ENCODE measurements at regions not wholly inside any gene's neighbourhood (a gene's known extent, or its start where the extent isn't known, plus 50 kb on each side); places are given as distances from the start of the nearest gene placed in this dataset.

GRCh38 chr2:144248350-144249034 is 271.4 kb downstream of the ZEB2 start:
- Histone ChIP-seq H3K4me1 (no peaks in the 10 kb centered on the region), H3K4me3 (no peak overlapping the region), H3K36me3 (no peaks in the 10 kb centered on the region), H3K27ac (no peak overlapping the region), H3K9me3 (peaks cover 0 to 3% of the 10 kb centered on the region in 2 donors), H3K27me3 (no peaks in the 10 kb centered on the region)
- intact Hi-C loops (cut with DNase I; ENCODE audit: low total_unique reads) = no loop called here
- no peak for TF ChIP-seq POLR2A (IDR thresholded peaks at IDR 0.05)
- no peak for TF ChIP-seq CTCF (IDR thresholded peaks at IDR 0.05)
- DNase-seq = no peak

DNA sequence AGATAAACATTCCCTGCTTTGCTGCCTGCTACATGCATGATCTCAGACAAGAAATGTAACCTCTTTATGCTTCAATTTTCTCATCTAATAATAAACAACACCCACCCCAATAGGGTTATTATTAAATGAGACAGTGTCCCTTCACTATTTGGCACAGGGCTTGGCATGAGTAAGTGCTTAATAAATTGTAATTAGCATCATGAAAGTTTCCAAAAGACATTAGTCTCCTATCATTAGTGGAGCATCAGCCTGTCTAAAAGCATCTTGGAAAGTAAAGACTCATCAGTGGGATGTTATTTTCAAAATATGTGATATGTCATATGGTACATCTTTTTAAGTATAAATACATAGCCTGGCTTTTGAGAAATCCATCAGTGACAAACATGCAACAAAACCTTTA is 275.0 kb downstream of the ZEB2 start:
- H3K4me3 ChIP-seq = no peak overlapping the region
- H3K9me3 ChIP-seq = no peaks in the 10 kb centered on the region
- no peak overlapping the region for H3K27ac ChIP-seq
- H3K4me1 ChIP-seq = no peaks in the 10 kb centered on the region
- no peaks in the 10 kb centered on the region for H3K27me3 ChIP-seq
- intact Hi-C loops (cut with DNase I; ENCODE audit: low total_unique reads) = no loop called here
- no peak for DNase-seq
- H3K36me3 ChIP-seq = no peaks in the 10 kb centered on the region
- no peak for TF ChIP-seq CTCF (IDR thresholded peaks at IDR 0.05)
- TF ChIP-seq POLR2A (IDR thresholded peaks at IDR 0.05) = no peak

DNA sequence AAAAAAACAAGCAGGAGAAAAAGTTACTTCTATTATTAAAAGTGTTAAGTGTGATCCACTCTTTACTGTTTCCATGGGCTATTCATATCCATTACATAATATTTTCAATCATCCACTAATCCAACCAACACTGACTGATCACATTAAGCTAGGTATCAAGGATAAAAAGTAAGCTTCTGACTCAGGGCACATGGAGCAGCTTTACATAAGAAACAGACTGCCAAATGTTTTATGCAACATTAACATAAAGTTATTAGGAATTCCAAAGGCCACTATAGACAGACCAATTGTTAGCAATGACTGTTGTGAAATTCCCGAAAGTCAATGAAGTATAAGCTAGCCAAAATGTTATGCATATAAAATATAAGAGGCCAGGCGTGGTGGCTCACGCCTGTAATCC is 277.6 kb downstream of the ZEB2 start:
- Histone ChIP-seq H3K27ac (no peak overlapping the region), H3K4me3 (no peak overlapping the region)
- intact Hi-C loops (cut with DNase I; ENCODE audit: low total_unique reads) = no loop called here

GRCh38 chr2:144241801-144242200 is 278.1 kb downstream of the ZEB2 start:
- no peak overlapping the region for H3K4me3 ChIP-seq
- no peak for TF ChIP-seq POLR2A (IDR thresholded peaks at IDR 0.05)
- no peak for TF ChIP-seq CTCF (IDR thresholded peaks at IDR 0.05)
- intact Hi-C loops (cut with DNase I; ENCODE audit: low total_unique reads) = no loop called here

More for the DNA sequence above, 277.6 kb downstream of the ZEB2 start:
- TF ChIP-seq CTCF (IDR thresholded peaks at IDR 0.05) (no peak), POLR2A (IDR thresholded peaks at IDR 0.05) (no peak)
- Histone ChIP-seq H3K9me3 (no peaks in the 10 kb centered on the region), H3K27me3 (no peaks in the 10 kb centered on the region), H3K4me1 (no peaks in the 10 kb centered on the region), H3K36me3 (no peaks in the 10 kb centered on the region)
- DNase-seq = no peak

GRCh38 chr2:144240656-144241339 is 279.1 kb downstream of the ZEB2 start:
- H3K4me1 ChIP-seq = no peaks in the 10 kb centered on the region
- no peaks in the 10 kb centered on the region for H3K27me3 ChIP-seq
- no peak overlapping the region for H3K27ac ChIP-seq
- TF ChIP-seq CTCF (IDR thresholded peaks at IDR 0.05) = no peak
- TF ChIP-seq POLR2A (IDR thresholded peaks at IDR 0.05) = no peak
- intact Hi-C loops (cut with DNase I; ENCODE audit: low total_unique reads) = no loop called here
- no peaks in the 10 kb centered on the region for H3K36me3 ChIP-seq
- no peak for DNase-seq
- no peak overlapping the region for H3K4me3 ChIP-seq
- no peaks in the 10 kb centered on the region for H3K9me3 ChIP-seq

More at GRCh38 chr2:144241801-144242200, 278.1 kb downstream of the ZEB2 start:
- H3K27me3 ChIP-seq = no peaks in the 10 kb centered on the region
- no peaks in the 10 kb centered on the region for H3K4me1 ChIP-seq
- H3K27ac ChIP-seq = no peak overlapping the region
- no peaks in the 10 kb centered on the region for H3K9me3 ChIP-seq
- DNase-seq = no peak
- H3K36me3 ChIP-seq = no peaks in the 10 kb centered on the region

Data from uterus (tissue), 3 donors.